ENCODE measurements at regions not wholly inside any gene's neighbourhood (a gene's known extent, or its start where the extent isn't known, plus 50 kb on each side); places are given as distances from the start of the nearest gene placed in this dataset.

- H3K18ac ChIP-seq (ENCODE audit: low read length), result no peak overlapping the region
- H3K4ac ChIP-seq (ENCODE audit: low read length), result no peak overlapping the region
- H4K8ac ChIP-seq (ENCODE audit: low read depth, low read length), result no peak overlapping the region
- no peaks in the 10 kb centered on the region for H3K4me1 ChIP-seq (ENCODE audit: control insufficient read depth in 2 of 2, insufficient read depth in 1 of 2, low read depth in 1 of 2, low read length in 2 of 2)
- H2AFZ ChIP-seq (ENCODE audit: low read length), result no peak overlapping the region
- no peaks in the 10 kb centered on the region for H3K36me3 ChIP-seq (replicated peaks in 1 of 2; ENCODE audit: control insufficient read depth in 2 of 2, insufficient read depth in 2 of 2, low read length in 2 of 2)
- no peak overlapping the region for H3K4me2 ChIP-seq (ENCODE audit: insufficient read depth, low read length, poor library complexity, severe bottlenecking)
- H3K27me3 ChIP-seq (ENCODE audit: control insufficient read depth in 3 of 3, insufficient read depth in 3 of 3, low read depth in 1 of 3, low read length in 3 of 3), result no peaks in the 10 kb centered on the region
- no peak overlapping the region for H4K91ac ChIP-seq (ENCODE audit: low read depth, low read length, poor library complexity)
- H3K4me3 ChIP-seq (ENCODE audit: low read length in 2 of 2), result no peak overlapping the region
- no peak overlapping the region for H3K14ac ChIP-seq (ENCODE audit: low read length)
- no CpG with 5 or more reads among the region's 1 CpG for WGBS, 2 donors (ENCODE audit: extremely low coverage in 2 of 2, insufficient read length in 2 of 2, insufficient replicate concordance in 1 of 2)
- no peak overlapping the region for H2BK120ac ChIP-seq (ENCODE audit: low read depth, low read length)
- no peak overlapping the region for H3K27ac ChIP-seq (replicated peaks; ENCODE audit: low read length)
- DNase-seq (ENCODE audit: low spot score), result no peak
- H2BK15ac ChIP-seq (ENCODE audit: low read length), result no peak overlapping the region
- H3K9me3 ChIP-seq (replicated peaks in 1 of 2; ENCODE audit: control insufficient read depth in 2 of 2, insufficient read depth in 1 of 2, low read depth in 1 of 2, low read length in 2 of 2), result no peaks in the 10 kb centered on the region
- H2AK5ac ChIP-seq (ENCODE audit: low read depth, low read length), result no peak overlapping the region
- H3K23ac ChIP-seq (ENCODE audit: low read depth, low read length, poor library complexity), result no peak overlapping the region
- H3K79me1 ChIP-seq (ENCODE audit: low read depth, low read length), result no peaks in the 10 kb centered on the region
- no peak overlapping the region for H2BK12ac ChIP-seq (ENCODE audit: low read length)
- H3K9ac ChIP-seq (ENCODE audit: low read depth, low read length, poor library complexity), result no peak overlapping the region
- no peak overlapping the region for H2BK5ac ChIP-seq (ENCODE audit: low read length)
Measured at GRCh38 chr16:52054326-52054725, 492.6 kb downstream of the TOX3 start.

- Histone ChIP-seq H2BK15ac (ENCODE audit: low read length) (no peak overlapping the region), H4K91ac (ENCODE audit: low read depth, low read length, poor library complexity) (no peak overlapping the region), H3K18ac (ENCODE audit: low read length) (no peak overlapping the region), H3K9me3 (replicated peaks in 1 of 2; ENCODE audit: control insufficient read depth in 2 of 2, insufficient read depth in 1 of 2, low read depth in 1 of 2, low read length in 2 of 2) (no peaks in the 10 kb centered on the region), H3K4me1 (ENCODE audit: control insufficient read depth in 2 of 2, insufficient read depth in 1 of 2, low read depth in 1 of 2, low read length in 2 of 2) (no peaks in the 10 kb centered on the region), H4K8ac (ENCODE audit: low read depth, low read length) (no peak overlapping the region), H3K27me3 (ENCODE audit: control insufficient read depth in 3 of 3, insufficient read depth in 3 of 3, low read depth in 1 of 3, low read length in 3 of 3) (no peaks in the 10 kb centered on the region), H3K23ac (ENCODE audit: low read depth, low read length, poor library complexity) (no peak overlapping the region), H2BK120ac (ENCODE audit: low read depth, low read length) (no peak overlapping the region), H3K79me1 (ENCODE audit: low read depth, low read length) (no peaks in the 10 kb centered on the region), H2AK5ac (ENCODE audit: low read depth, low read length) (no peak overlapping the region), H3K9ac (ENCODE audit: low read depth, low read length, poor library complexity) (no peak overlapping the region), H3K36me3 (replicated peaks in 1 of 2; ENCODE audit: control insufficient read depth in 2 of 2, insufficient read depth in 2 of 2, low read length in 2 of 2) (no peaks in the 10 kb centered on the region), H2BK12ac (ENCODE audit: low read length) (no peak overlapping the region), H2BK5ac (ENCODE audit: low read length) (no peak overlapping the region), H2AFZ (ENCODE audit: low read length) (no peak overlapping the region), H3K4ac (ENCODE audit: low read length) (no peak overlapping the region), H3K27ac (replicated peaks; ENCODE audit: low read length) (no peak overlapping the region), H3K14ac (ENCODE audit: low read length) (no peak overlapping the region), H3K4me3 (ENCODE audit: low read length in 2 of 2) (no peak overlapping the region), H3K4me2 (ENCODE audit: insufficient read depth, low read length, poor library complexity, severe bottlenecking) (no peak overlapping the region)
- no peak for DNase-seq (ENCODE audit: low spot score)
Measured at GRCh38 chr16:52052818-52053217, 494.1 kb downstream of the TOX3 start.

GRCh38 chr16:52051414-52052172 is 495.4 kb downstream of the TOX3 start:
- H2BK15ac ChIP-seq (ENCODE audit: low read length), result no peak overlapping the region
- no CpG with 5 or more reads among the region's 1 CpG for WGBS, 2 donors (ENCODE audit: extremely low coverage in 2 of 2, insufficient read length in 2 of 2, insufficient replicate concordance in 1 of 2)

GRCh38 chr16:52050418-52050817 is 496.5 kb downstream of the TOX3 start:
- no peaks in the 10 kb centered on the region for H3K9me3 ChIP-seq (replicated peaks in 1 of 2; ENCODE audit: control insufficient read depth in 2 of 2, insufficient read depth in 1 of 2, low read depth in 1 of 2, low read length in 2 of 2)
- no peak overlapping the region for H3K9ac ChIP-seq (ENCODE audit: low read depth, low read length, poor library complexity)
- no peaks in the 10 kb centered on the region for H3K36me3 ChIP-seq (replicated peaks in 1 of 2; ENCODE audit: control insufficient read depth in 2 of 2, insufficient read depth in 2 of 2, low read length in 2 of 2)
- H3K4me1 ChIP-seq (ENCODE audit: control insufficient read depth in 2 of 2, insufficient read depth in 1 of 2, low read depth in 1 of 2, low read length in 2 of 2), result no peaks in the 10 kb centered on the region
- H4K8ac ChIP-seq (ENCODE audit: low read depth, low read length), result no peak overlapping the region
- WGBS, 2 donors (ENCODE audit: extremely low coverage in 2 of 2, insufficient read length in 2 of 2, insufficient replicate concordance in 1 of 2), result no CpG with 5 or more reads among the region's 2 CpGs
- H3K14ac ChIP-seq (ENCODE audit: low read length), result no peak overlapping the region
- peaks cover 0 to 7% (median 0%) of the 10 kb centered on the region in 3 experiments for H3K27me3 ChIP-seq (ENCODE audit: control insufficient read depth in 3 of 3, insufficient read depth in 3 of 3, low read depth in 1 of 3, low read length in 3 of 3)
- no peak for DNase-seq (ENCODE audit: low spot score)
- H2BK15ac ChIP-seq (ENCODE audit: low read length), result no peak overlapping the region
- H3K27ac ChIP-seq (replicated peaks; ENCODE audit: low read length), result no peak overlapping the region
- H2AFZ ChIP-seq (ENCODE audit: low read length), result no peak overlapping the region
- no peak overlapping the region for H3K23ac ChIP-seq (ENCODE audit: low read depth, low read length, poor library complexity)
- H2BK12ac ChIP-seq (ENCODE audit: low read length), result no peak overlapping the region
- H3K4ac ChIP-seq (ENCODE audit: low read length), result no peak overlapping the region
- no peak overlapping the region for H4K91ac ChIP-seq (ENCODE audit: low read depth, low read length, poor library complexity)
- H3K79me1 ChIP-seq (ENCODE audit: low read depth, low read length), result no peaks in the 10 kb centered on the region
- no peak overlapping the region for H3K4me3 ChIP-seq (ENCODE audit: low read length in 2 of 2)
- H3K18ac ChIP-seq (ENCODE audit: low read length), result no peak overlapping the region
- H2AK5ac ChIP-seq (ENCODE audit: low read depth, low read length), result no peak overlapping the region
- H2BK5ac ChIP-seq (ENCODE audit: low read length), result no peak overlapping the region
- H3K4me2 ChIP-seq (ENCODE audit: insufficient read depth, low read length, poor library complexity, severe bottlenecking), result no peak overlapping the region
- H2BK120ac ChIP-seq (ENCODE audit: low read depth, low read length), result no peak overlapping the region

More at GRCh38 chr16:52051414-52052172, 495.4 kb downstream of the TOX3 start:
- no peak overlapping the region for H4K8ac ChIP-seq (ENCODE audit: low read depth, low read length)
- no peak overlapping the region for H3K4ac ChIP-seq (ENCODE audit: low read length)
- H3K36me3 ChIP-seq (replicated peaks in 1 of 2; ENCODE audit: control insufficient read depth in 2 of 2, insufficient read depth in 2 of 2, low read length in 2 of 2), result no peaks in the 10 kb centered on the region
- no peak overlapping the region for H3K23ac ChIP-seq (ENCODE audit: low read depth, low read length, poor library complexity)
- H2BK120ac ChIP-seq (ENCODE audit: low read depth, low read length), result no peak overlapping the region
- no peak overlapping the region for H3K4me2 ChIP-seq (ENCODE audit: insufficient read depth, low read length, poor library complexity, severe bottlenecking)
- H3K79me1 ChIP-seq (ENCODE audit: low read depth, low read length), result no peaks in the 10 kb centered on the region
- no peak overlapping the region for H3K4me3 ChIP-seq (ENCODE audit: low read length in 2 of 2)
- H2AK5ac ChIP-seq (ENCODE audit: low read depth, low read length), result no peak overlapping the region
- no peak overlapping the region for H3K14ac ChIP-seq (ENCODE audit: low read length)
- DNase-seq (ENCODE audit: low spot score), result no peak
- H4K91ac ChIP-seq (ENCODE audit: low read depth, low read length, poor library complexity), result no peak overlapping the region
- no peak overlapping the region for H3K27ac ChIP-seq (replicated peaks; ENCODE audit: low read length)
- no peaks in the 10 kb centered on the region for H3K4me1 ChIP-seq (ENCODE audit: control insufficient read depth in 2 of 2, insufficient read depth in 1 of 2, low read depth in 1 of 2, low read length in 2 of 2)
- no peak overlapping the region for H2BK5ac ChIP-seq (ENCODE audit: low read length)
- H3K27me3 ChIP-seq (ENCODE audit: control insufficient read depth in 3 of 3, insufficient read depth in 3 of 3, low read depth in 1 of 3, low read length in 3 of 3), result peaks cover 0 to 7% (median 0%) of the 10 kb centered on the region in 3 experiments
- H2AFZ ChIP-seq (ENCODE audit: low read length), result no peak overlapping the region
- H3K9me3 ChIP-seq (replicated peaks in 1 of 2; ENCODE audit: control insufficient read depth in 2 of 2, insufficient read depth in 1 of 2, low read depth in 1 of 2, low read length in 2 of 2), result no peaks in the 10 kb centered on the region
- H3K18ac ChIP-seq (ENCODE audit: low read length), result no peak overlapping the region
- H3K9ac ChIP-seq (ENCODE audit: low read depth, low read length, poor library complexity), result no peak overlapping the region
- H2BK12ac ChIP-seq (ENCODE audit: low read length), result no peak overlapping the region

Measured in neuronal stem cell (in vitro differentiated cells).